Activated T-cell treated with anti-CD3 and anti-CD28 coated beads, Interleukin-2, amount 50 U/mL, for 24 hours (primary cell): ENCODE measurements at regions not wholly inside any gene's neighbourhood (a gene's known extent, or its start where the extent isn't known, plus 50 kb on each side); places are given as distances from the start of the nearest gene placed in this dataset.

ENCODE experiments used
- DNase-seq: peaks from one replicate; pipeline ENCODE4 v3.0.0-alpha.2; 2020
- H3K27ac Mint-ChIP-seq: 2 replicates; pipeline ENCODE4 v1.8.0; 2020; ENCODE audit warnings: mild to moderate bottlenecking, mixed read lengths
- H3K27me3 Mint-ChIP-seq: 2 replicates; pipeline ENCODE4 v1.8.0; 2020; ENCODE audit warnings: mixed read lengths
- H3K36me3 Mint-ChIP-seq: 2 replicates; pipeline ENCODE4 v1.8.0; 2020; ENCODE audit warnings: low read depth, mixed read lengths
- H3K4me1 Mint-ChIP-seq: 2 replicates; pipeline ENCODE4 v1.8.0; 2020; ENCODE audit warnings: low read depth, mixed read lengths
- H3K4me3 Mint-ChIP-seq: 2 replicates; pipeline ENCODE4 v1.8.0; 2020; ENCODE audit warnings: mild to moderate bottlenecking, moderate library complexity, mixed read lengths
- H3K9me3 Mint-ChIP-seq: 2 replicates; pipeline ENCODE4 v1.8.0; 2020; ENCODE audit warnings: mixed read lengths

- peaks cover 31% of the 10 kb centered on the region for H3K9me3 Mint-ChIP-seq
- no peak overlapping the region for H3K4me3 Mint-ChIP-seq
- H3K4me1 Mint-ChIP-seq = no peaks in the 10 kb centered on the region
- DNase-seq = no peak
- H3K27ac Mint-ChIP-seq = no peak overlapping the region
- peaks cover 2% of the 10 kb centered on the region for H3K36me3 Mint-ChIP-seq
- H3K27me3 Mint-ChIP-seq = no peaks in the 10 kb centered on the region
Observed at GRCh38 chr7:46003896-46004875, 83.1 kb upstream of the IGFBP3 start.

- no peaks in the 10 kb centered on the region for H3K4me1 Mint-ChIP-seq
- H3K27me3 Mint-ChIP-seq = no peaks in the 10 kb centered on the region
- peaks cover 2% of the 10 kb centered on the region for H3K36me3 Mint-ChIP-seq
- DNase-seq = no peak
- H3K9me3 Mint-ChIP-seq = peaks cover 37% of the 10 kb centered on the region
- H3K27ac Mint-ChIP-seq = no peak overlapping the region
- no peak overlapping the region for H3K4me3 Mint-ChIP-seq
Observed at GRCh38 chr7:46003161-46003560, 82.1 kb upstream of the IGFBP3 start.

GRCh38 chr7:46000513-46000912, 79.4 kb upstream of the IGFBP3 start:
- no peak for DNase-seq
- Mint-ChIP-seq H3K36me3 (peaks cover 10% of the 10 kb centered on the region), H3K4me3 (no peak overlapping the region), H3K27me3 (no peaks in the 10 kb centered on the region), H3K27ac (no peak overlapping the region), H3K9me3 (peaks cover 50% of the 10 kb centered on the region), H3K4me1 (no peaks in the 10 kb centered on the region)

- no peaks in the 10 kb centered on the region for H3K27me3 Mint-ChIP-seq
- no peaks in the 10 kb centered on the region for H3K4me1 Mint-ChIP-seq
- H3K4me3 Mint-ChIP-seq = no peak overlapping the region
- H3K9me3 Mint-ChIP-seq = peaks cover 51% of the 10 kb centered on the region
- H3K27ac Mint-ChIP-seq = no peak overlapping the region
- no peak for DNase-seq
- peaks cover 17% of the 10 kb centered on the region for H3K36me3 Mint-ChIP-seq
Observed at GRCh38 chr7:45999541-45999940, 78.5 kb upstream of the IGFBP3 start.

- peaks cover 48% of the 10 kb centered on the region for H3K9me3 Mint-ChIP-seq
- H3K27me3 Mint-ChIP-seq = no peaks in the 10 kb centered on the region
- H3K4me1 Mint-ChIP-seq = no peaks in the 10 kb centered on the region
- peaks cover 27% of the 10 kb centered on the region for H3K36me3 Mint-ChIP-seq
- H3K27ac Mint-ChIP-seq = no peak overlapping the region
- no peak for DNase-seq
- no peak overlapping the region for H3K4me3 Mint-ChIP-seq
Observed at GRCh38 chr7:45998506-45998905, 77.4 kb upstream of the IGFBP3 start.

- no peak overlapping the region for H3K4me3 Mint-ChIP-seq
- peaks cover 53% of the 10 kb centered on the region for H3K36me3 Mint-ChIP-seq
- peaks cover 29% of the 10 kb centered on the region for H3K9me3 Mint-ChIP-seq
- H3K27me3 Mint-ChIP-seq = no peaks in the 10 kb centered on the region
- DNase-seq = no peak
- H3K27ac Mint-ChIP-seq = no peak overlapping the region
- no peaks in the 10 kb centered on the region for H3K4me1 Mint-ChIP-seq
Observed at GRCh38 chr7:45993621-45994020, 72.5 kb upstream of the IGFBP3 start.

GRCh38 chr7:45992826-45993225, 71.8 kb upstream of the IGFBP3 start:
- Mint-ChIP-seq H3K4me3 (no peak overlapping the region), H3K27me3 (no peaks in the 10 kb centered on the region), H3K27ac (no peak overlapping the region), H3K4me1 (no peaks in the 10 kb centered on the region), H3K36me3 (peaks cover 53% of the 10 kb centered on the region), H3K9me3 (peaks cover 25% of the 10 kb centered on the region)
- no peak for DNase-seq

- peaks cover 43% of the 10 kb centered on the region for H3K36me3 Mint-ChIP-seq
- no peaks in the 10 kb centered on the region for H3K4me1 Mint-ChIP-seq
- no peak overlapping the region for H3K4me3 Mint-ChIP-seq
- H3K27ac Mint-ChIP-seq = no peak overlapping the region
- H3K27me3 Mint-ChIP-seq = no peaks in the 10 kb centered on the region
- peaks cover 15% of the 10 kb centered on the region for H3K9me3 Mint-ChIP-seq
- DNase-seq = no peak
Observed at GRCh38 chr7:45990276-45990675, 69.2 kb upstream of the IGFBP3 start.

- Mint-ChIP-seq H3K27me3 (no peaks in the 10 kb centered on the region), H3K4me1 (no peaks in the 10 kb centered on the region), H3K4me3 (no peak overlapping the region), H3K36me3 (peaks cover 29% of the 10 kb centered on the region), H3K9me3 (peaks cover 8% of the 10 kb centered on the region), H3K27ac (no peak overlapping the region)
- no peak for DNase-seq
Observed at GRCh38 chr7:45988405-45989057, 67.5 kb upstream of the IGFBP3 start.

GRCh38 chr7:45987521-45988290, 66.6 kb upstream of the IGFBP3 start:
- Mint-ChIP-seq H3K36me3 (peaks cover 21% of the 10 kb centered on the region), H3K4me3 (no peak overlapping the region), H3K9me3 (peaks cover 6% of the 10 kb centered on the region), H3K27me3 (no peaks in the 10 kb centered on the region), H3K27ac (no peak overlapping the region), H3K4me1 (no peaks in the 10 kb centered on the region)
- no peak for DNase-seq

- peaks cover 2% of the 10 kb centered on the region for H3K9me3 Mint-ChIP-seq
- peaks cover 17% of the 10 kb centered on the region for H3K36me3 Mint-ChIP-seq
- DNase-seq = no peak
- no peak overlapping the region for H3K27ac Mint-ChIP-seq
- no peaks in the 10 kb centered on the region for H3K4me1 Mint-ChIP-seq
- no peak overlapping the region for H3K4me3 Mint-ChIP-seq
- no peaks in the 10 kb centered on the region for H3K27me3 Mint-ChIP-seq
Observed at GRCh38 chr7:45986355-45987298, 65.6 kb upstream of the IGFBP3 start.

GRCh38 chr7:45985902-45986301, 64.8 kb upstream of the IGFBP3 start:
- peaks cover 16% of the 10 kb centered on the region for H3K36me3 Mint-ChIP-seq
- DNase-seq = no peak
- H3K4me3 Mint-ChIP-seq = no peak overlapping the region
- H3K27ac Mint-ChIP-seq = no peak overlapping the region
- H3K27me3 Mint-ChIP-seq = no peaks in the 10 kb centered on the region
- H3K4me1 Mint-ChIP-seq = no peaks in the 10 kb centered on the region
- H3K9me3 Mint-ChIP-seq = no peaks in the 10 kb centered on the region

- Mint-ChIP-seq H3K27me3 (no peaks in the 10 kb centered on the region), H3K36me3 (peaks cover 22% of the 10 kb centered on the region), H3K4me3 (no peak overlapping the region), H3K4me1 (no peaks in the 10 kb centered on the region), H3K9me3 (no peaks in the 10 kb centered on the region), H3K27ac (no peak overlapping the region)
- DNase-seq = no peak
Observed at GRCh38 chr7:45984386-45985295, 63.6 kb upstream of the IGFBP3 start.
